Keratinocyte (primary cell): ENCODE measurements at regions not wholly inside any gene's neighbourhood (a gene's known extent, or its start where the extent isn't known, plus 50 kb on each side); places are given as distances from the start of the nearest gene placed in this dataset.

Experiments
- DNase-seq: peaks from one replicate; pipeline ENCODE4 v3.0.0-alpha.2; 2011; ENCODE audit warnings: low read depth, missing footprints, low spot score
- FAIRE-seq: peaks from 2 replicates; lab custom pipeline; 2011; peaks lifted over from hg19 to GRCh38; lab: Jason Lieb, UNC
- H2AFZ ChIP-seq: 2 replicates; pipeline ENCODE4 v1.6.0; 2012; ENCODE audit warnings: low read length, control low read depth, inconsistent platforms; ENCODE audit not compliant: control insufficient read depth
- H3K27ac ChIP-seq: 2 replicates; pipeline ENCODE4 v1.5.1; 2011; ENCODE audit warnings: low read length; ENCODE audit not compliant: control insufficient read depth, insufficient read depth
- H3K27me3 ChIP-seq: 3 replicates; pipeline ENCODE4 v1.6.0; 2011; ENCODE audit warnings: low read length; ENCODE audit not compliant: control insufficient read depth, insufficient read depth; ENCODE audit errors: extremely low read depth
- H3K36me3 ChIP-seq, 2 experiments: 2 replicates in 1 of 2; 3 replicates in 1 of 2; pipeline ENCODE4 v1.5.1; 2011; ENCODE audit warnings: low read length in 2 of 2, mild to moderate bottlenecking in 1 of 2; ENCODE audit not compliant: control insufficient read depth in 2 of 2, insufficient read depth in 2 of 2; ENCODE audit errors: extremely low read depth in 1 of 2
- H3K4me1 ChIP-seq: 3 replicates; pipeline ENCODE4 v1.5.1; 2011; ENCODE audit warnings: low read length; ENCODE audit not compliant: control insufficient read depth, insufficient read depth; ENCODE audit errors: extremely low read depth
- H3K4me2 ChIP-seq: 3 replicates; pipeline ENCODE4 v1.6.0; 2011; ENCODE audit warnings: low read depth, low read length; ENCODE audit not compliant: control insufficient read depth, insufficient read depth; ENCODE audit errors: extremely low read depth
- H3K4me3 ChIP-seq, 3 experiments: fragments of 200-600 bp in 1 of 3; sonication (generic) in 1 of 3; 2 replicates in 2 of 3; 3 replicates in 1 of 3; pipeline ENCODE4 v1.5.1; 2011 to 2016; ENCODE audit warnings: low read length in 3 of 3, mild to moderate bottlenecking in 3 of 3, control low read depth in 2 of 3, inconsistent platforms in 1 of 3, low read depth in 1 of 3, mixed read lengths in 1 of 3, mixed run types in 1 of 3, moderate library complexity in 1 of 3; ENCODE audit not compliant: control insufficient read depth in 2 of 3, insufficient read depth in 2 of 3; ENCODE audit errors: extremely low read depth in 1 of 3
- H3K79me2 ChIP-seq: 2 replicates; pipeline ENCODE4 v1.6.0; 2012; ENCODE audit warnings: low read length; ENCODE audit not compliant: control insufficient read depth, insufficient read depth
- H3K9ac ChIP-seq: 3 replicates; pipeline ENCODE4 v1.6.0; 2011; ENCODE audit warnings: low read length; ENCODE audit not compliant: control insufficient read depth, insufficient read depth; ENCODE audit errors: extremely low read depth
- H3K9me1 ChIP-seq: 3 replicates; pipeline ENCODE4 v1.6.0; 2011; ENCODE audit warnings: low read length; ENCODE audit not compliant: control insufficient read depth, insufficient read depth; ENCODE audit errors: extremely low read depth
- H3K9me3 ChIP-seq: 2 replicates; pipeline ENCODE4 v1.5.1; 2012; ENCODE audit warnings: low read depth, low read length; ENCODE audit not compliant: control insufficient read depth
- H4K20me1 ChIP-seq: 3 replicates; pipeline ENCODE4 v1.6.0; 2011; ENCODE audit warnings: low read length; ENCODE audit not compliant: control insufficient read depth, insufficient read depth; ENCODE audit errors: extremely low read depth
- EZH2 ChIP-seq: IDR thresholded peaks from one replicate; pipeline ENCODE4 v1.6.1; 2012; ENCODE audit warnings: inconsistent platforms, mild to moderate bottlenecking, low read length, moderate library complexity
- dilution Hi-C: fragments of 300-500 bp; cut with MboI; formaldehyde crosslinking; loops from one replicate; pipeline ENCODE4 v1.7.0; 2020; ENCODE audit warnings: low sequenced_read_pairs; ENCODE audit not compliant: extremely low pct_ligation_motif_present
- TF ChIP-seq, protein P1 (sequence below), 3 experiments: IDR thresholded peaks in 1 of 3; conservative IDR thresholded peaks in 1 of 3; optimal IDR thresholded peaks in 1 of 3; 2 replicates in 2 of 3; 3 replicates in 1 of 3; pipeline versions ENCODE3 to v1.5.1; 2011; ENCODE audit warnings: low read length in 3 of 3, mild to moderate bottlenecking in 3 of 3, moderate library complexity in 2 of 3, control low read depth in 1 of 3, inconsistent platforms in 1 of 3; ENCODE audit not compliant: insufficient read depth in 2 of 3; ENCODE audit errors: extremely low read depth in 1 of 3

DNA sequence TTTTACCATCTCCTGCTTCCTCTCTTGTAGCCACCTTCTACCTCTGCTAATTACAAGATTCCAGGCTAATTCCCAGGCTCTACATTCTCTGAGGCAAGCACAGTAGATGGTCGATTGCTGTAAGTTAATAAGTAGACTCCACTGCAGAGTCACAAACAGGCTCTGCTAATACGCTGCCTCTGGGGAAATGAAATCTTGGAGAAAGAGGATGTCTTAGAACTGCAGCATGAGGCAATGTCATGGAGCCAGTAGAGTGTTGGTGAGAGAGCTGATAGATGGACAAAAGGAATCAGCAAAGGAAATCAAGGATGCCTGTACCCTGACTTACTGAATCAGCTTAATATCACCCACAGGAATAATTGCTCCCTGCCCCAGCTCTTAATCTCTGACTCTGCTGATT lies 1260.3 kb downstream of the XPNPEP1 start:
- Histone ChIP-seq H3K27me3 (no peaks in the 10 kb centered on the region), H3K27ac (no peak overlapping the region), H3K4me1 (no peaks in the 10 kb centered on the region), H3K9me3 (no peaks in the 10 kb centered on the region), H3K9ac (no peak overlapping the region), H3K4me3 (no peak overlapping the region), H3K79me2 (no peaks in the 10 kb centered on the region), H3K36me3 (no peaks in the 10 kb centered on the region), H3K9me1 (no peaks in the 10 kb centered on the region), H4K20me1 (no peaks in the 10 kb centered on the region), H3K4me2 (no peak overlapping the region), H2AFZ (no peak overlapping the region)
- dilution Hi-C loops, result no loop called here
- FAIRE-seq, result no peak
- no peak for TF ChIP-seq EZH2
- TF ChIP-seq, protein P1, sequence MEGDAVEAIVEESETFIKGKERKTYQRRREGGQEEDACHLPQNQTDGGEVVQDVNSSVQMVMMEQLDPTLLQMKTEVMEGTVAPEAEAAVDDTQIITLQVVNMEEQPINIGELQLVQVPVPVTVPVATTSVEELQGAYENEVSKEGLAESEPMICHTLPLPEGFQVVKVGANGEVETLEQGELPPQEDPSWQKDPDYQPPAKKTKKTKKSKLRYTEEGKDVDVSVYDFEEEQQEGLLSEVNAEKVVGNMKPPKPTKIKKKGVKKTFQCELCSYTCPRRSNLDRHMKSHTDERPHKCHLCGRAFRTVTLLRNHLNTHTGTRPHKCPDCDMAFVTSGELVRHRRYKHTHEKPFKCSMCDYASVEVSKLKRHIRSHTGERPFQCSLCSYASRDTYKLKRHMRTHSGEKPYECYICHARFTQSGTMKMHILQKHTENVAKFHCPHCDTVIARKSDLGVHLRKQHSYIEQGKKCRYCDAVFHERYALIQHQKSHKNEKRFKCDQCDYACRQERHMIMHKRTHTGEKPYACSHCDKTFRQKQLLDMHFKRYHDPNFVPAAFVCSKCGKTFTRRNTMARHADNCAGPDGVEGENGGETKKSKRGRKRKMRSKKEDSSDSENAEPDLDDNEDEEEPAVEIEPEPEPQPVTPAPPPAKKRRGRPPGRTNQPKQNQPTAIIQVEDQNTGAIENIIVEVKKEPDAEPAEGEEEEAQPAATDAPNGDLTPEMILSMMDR (optimal IDR thresholded peaks at IDR 0.05 in 1 of 3, IDR thresholded peaks at IDR 0.05 in 1 of 3, conservative IDR thresholded peaks at IDR 0.05 in 1 of 3; ENCODE audit: extremely low read depth in 1 of 3, insufficient read depth in 2 of 3, low read length in 3 of 3), result no peak
- DNase-seq, result no peak

DNA sequence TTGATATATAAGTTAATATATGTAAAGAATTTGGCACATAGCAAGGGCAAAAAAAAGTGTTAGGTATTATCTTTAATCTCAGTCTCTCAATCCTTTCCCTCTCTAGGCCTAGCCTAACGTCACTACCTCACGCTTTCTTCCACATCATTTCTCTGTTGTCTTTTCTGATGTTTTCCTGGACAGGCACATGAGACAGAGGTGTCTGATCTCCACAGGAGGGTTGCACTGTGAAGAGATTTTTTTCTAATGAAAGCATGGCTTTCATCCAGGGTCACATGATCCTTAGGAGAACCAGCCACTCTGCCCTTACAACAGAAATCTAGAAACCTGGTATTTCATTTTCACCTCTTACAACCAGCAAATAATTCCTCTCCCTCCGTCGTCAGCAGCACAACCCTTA lies 1268.3 kb downstream of the XPNPEP1 start:
- H3K4me2 ChIP-seq, result no peak overlapping the region
- H3K27me3 ChIP-seq, result no peaks in the 10 kb centered on the region
- H3K9me1 ChIP-seq, result no peaks in the 10 kb centered on the region
- no peaks in the 10 kb centered on the region for H3K36me3 ChIP-seq
- H3K9ac ChIP-seq, result no peak overlapping the region
- no peak overlapping the region for H3K4me3 ChIP-seq
- H3K79me2 ChIP-seq, result no peaks in the 10 kb centered on the region
- H2AFZ ChIP-seq, result no peak overlapping the region
- no peaks in the 10 kb centered on the region for H3K4me1 ChIP-seq
- TF ChIP-seq EZH2, result no peak
- TF ChIP-seq, protein P1 (optimal IDR thresholded peaks at IDR 0.05 in 1 of 3, IDR thresholded peaks at IDR 0.05 in 1 of 3, conservative IDR thresholded peaks at IDR 0.05 in 1 of 3; ENCODE audit: extremely low read depth in 1 of 3, insufficient read depth in 2 of 3, low read length in 3 of 3), result no peak
- dilution Hi-C loops, result no loop called here
- no peaks in the 10 kb centered on the region for H4K20me1 ChIP-seq
- no peak overlapping the region for H3K27ac ChIP-seq
- no peak for FAIRE-seq
- no peak for DNase-seq
- no peaks in the 10 kb centered on the region for H3K9me3 ChIP-seq
